ENCODE measurements at regions not wholly inside any gene's neighbourhood (a gene's known extent, or its start where the extent isn't known, plus 50 kb on each side); places are given as distances from the start of the nearest gene placed in this dataset.
A peak's percentile ranks its signal among the peaks of the same experiment; 100 is the strongest.

- TF ChIP-seq CTCF (IDR thresholded peaks at IDR 0.05; ENCODE audit: low read depth, low read length) = no peak
- DNase-seq (ENCODE audit: low read depth in 2 of 2) = no peak
Measured at GRCh38 chr18:46274266-46274665, 170.1 kb downstream of the HAUS1 start.

GRCh38 chr18:46275370-46275769, 171.2 kb downstream of the HAUS1 start:
- H3K4me3 ChIP-seq (replicated peaks in 1 of 2; ENCODE audit: low read depth in 2 of 2, low read length in 2 of 2) = no peak overlapping the region
- no peak for TF ChIP-seq CTCF (IDR thresholded peaks at IDR 0.05; ENCODE audit: low read depth, low read length)
- DNase-seq (ENCODE audit: low read depth in 2 of 2) = no peak

More at GRCh38 chr18:46274266-46274665, 170.1 kb downstream of the HAUS1 start:
- H3K4me3 ChIP-seq (replicated peaks in 1 of 2; ENCODE audit: low read depth in 2 of 2, low read length in 2 of 2) = no peak overlapping the region

- DNase-seq (ENCODE audit: low read depth in 2 of 2) = no peak
- H3K4me3 ChIP-seq (replicated peaks in 1 of 2; ENCODE audit: low read depth in 2 of 2, low read length in 2 of 2) = no peak overlapping the region
- no peak for TF ChIP-seq CTCF (IDR thresholded peaks at IDR 0.05; ENCODE audit: low read depth, low read length)
Measured at GRCh38 chr18:46276748-46277147, 172.6 kb downstream of the HAUS1 start.

GRCh38 chr18:46278481-46279465, 174.6 kb downstream of the HAUS1 start:
- DNase-seq (ENCODE audit: low read depth in 2 of 2) = peak; percentile 60 to 73
- TF ChIP-seq CTCF (IDR thresholded peaks at IDR 0.05; ENCODE audit: low read depth, low read length) = no peak
- H3K4me3 ChIP-seq (replicated peaks in 1 of 2; ENCODE audit: low read depth in 2 of 2, low read length in 2 of 2) = no peak overlapping the region

- no peak for TF ChIP-seq CTCF (IDR thresholded peaks at IDR 0.05; ENCODE audit: low read depth, low read length)
- DNase-seq (ENCODE audit: low read depth in 2 of 2) = no peak
- no peak overlapping the region for H3K4me3 ChIP-seq (replicated peaks in 1 of 2; ENCODE audit: low read depth in 2 of 2, low read length in 2 of 2)
Measured at GRCh38 chr18:46279673-46280072, 175.5 kb downstream of the HAUS1 start.

GRCh38 chr18:46281185-46282176, 177.3 kb downstream of the HAUS1 start:
- no peak overlapping the region for H3K4me3 ChIP-seq (replicated peaks in 1 of 2; ENCODE audit: low read depth in 2 of 2, low read length in 2 of 2)
- peak; percentile 84 for DNase-seq (ENCODE audit: low read depth in 2 of 2)
- TF ChIP-seq CTCF (IDR thresholded peaks at IDR 0.05; ENCODE audit: low read depth, low read length) = peak; percentile 96
